Thymus (tissue), 11 donors: ENCODE measurements at regions not wholly inside any gene's neighbourhood (a gene's known extent, or its start where the extent isn't known, plus 50 kb on each side); places are given as distances from the start of the nearest gene placed in this dataset.

Source experiments
- DNase-seq, 9 donors: peaks; one replicate each; pipeline ENCODE4 v3.0.0-alpha.2; 2013; ENCODE audit warnings: low spot score in 9 of 9, low read depth in 6 of 9, missing footprints in 1 of 9
- H3K27ac ChIP-seq, 2 donors: one replicate each; pipeline ENCODE4 v1.5.1; 2013; ENCODE audit warnings: control low read depth in 1 of 2, low read depth in 1 of 2, low read length in 1 of 2, mild to moderate bottlenecking in 1 of 2, moderate library complexity in 1 of 2
- H3K27me3 ChIP-seq, 2 donors: one replicate each; pipeline ENCODE4 v1.5.1; 2013; ENCODE audit warnings: low read length in 1 of 2; ENCODE audit not compliant: control insufficient read depth in 2 of 2, insufficient read depth in 1 of 2
- H3K36me3 ChIP-seq, 2 donors: one replicate each; pipeline ENCODE4 v1.5.1; 2013; ENCODE audit warnings: low read length in 1 of 2, mild to moderate bottlenecking in 1 of 2, moderate library complexity in 1 of 2; ENCODE audit not compliant: control insufficient read depth in 2 of 2, insufficient read depth in 2 of 2
- H3K4me1 ChIP-seq, 2 donors: one replicate each; pipeline ENCODE4 v1.5.1; 2013; ENCODE audit warnings: low read length in 2 of 2; ENCODE audit not compliant: control insufficient read depth in 2 of 2, insufficient read depth in 2 of 2
- H3K4me3 ChIP-seq, 2 donors: one replicate each; pipeline ENCODE4 v1.5.1; 2013; ENCODE audit warnings: low read length in 2 of 2, control low read depth in 1 of 2, mild to moderate bottlenecking in 1 of 2
- H3K9me3 ChIP-seq, 2 donors: one replicate each; pipeline ENCODE4 v1.5.1; 2013; ENCODE audit warnings: low read length in 1 of 2, mild to moderate bottlenecking in 1 of 2; ENCODE audit not compliant: control insufficient read depth in 2 of 2, insufficient read depth in 1 of 2
- WGBS: extraction: QIAGEN DNeasy Blood & Tissue Kit; methylation state at CpG from one replicate; pipeline ENCODE4 v1.1.7; 2013; 5-methylcytosine and 5-hydroxymethylcytosine counted together
- donor health status: healthy.

DNA sequence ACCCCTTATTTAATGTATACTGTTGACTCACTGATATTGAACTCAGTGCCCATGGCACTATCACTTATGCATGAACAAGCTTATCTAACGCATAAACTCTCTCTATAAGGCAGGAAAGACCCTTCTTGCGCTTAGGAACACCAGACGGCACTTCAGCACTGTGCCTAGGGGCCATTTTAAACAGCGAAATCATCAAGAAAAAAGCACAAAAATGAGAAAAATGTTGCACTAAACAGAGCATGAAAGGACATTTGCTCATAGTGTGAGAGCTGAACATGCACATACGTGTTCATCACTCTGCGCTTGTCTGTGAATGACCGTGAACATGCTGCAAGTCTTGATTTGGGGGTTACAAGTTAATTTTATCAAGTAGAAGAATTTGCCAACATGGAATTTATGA lies 109.6 kb downstream of the WDR11 start:
- H3K4me1 ChIP-seq: peaks cover 0 to 9% of the 10 kb centered on the region in 2 donors
- no peak overlapping the region for H3K4me3 ChIP-seq
- no peak for DNase-seq
- H3K36me3 ChIP-seq: no peaks in the 10 kb centered on the region
- peaks cover 0 to 2% of the 10 kb centered on the region in 2 donors for H3K27me3 ChIP-seq
- no peak overlapping the region for H3K27ac ChIP-seq
- no peaks in the 10 kb centered on the region for H3K9me3 ChIP-seq
- WGBS: 96% methylated on average over 7 of the region's 7 CpGs

DNA sequence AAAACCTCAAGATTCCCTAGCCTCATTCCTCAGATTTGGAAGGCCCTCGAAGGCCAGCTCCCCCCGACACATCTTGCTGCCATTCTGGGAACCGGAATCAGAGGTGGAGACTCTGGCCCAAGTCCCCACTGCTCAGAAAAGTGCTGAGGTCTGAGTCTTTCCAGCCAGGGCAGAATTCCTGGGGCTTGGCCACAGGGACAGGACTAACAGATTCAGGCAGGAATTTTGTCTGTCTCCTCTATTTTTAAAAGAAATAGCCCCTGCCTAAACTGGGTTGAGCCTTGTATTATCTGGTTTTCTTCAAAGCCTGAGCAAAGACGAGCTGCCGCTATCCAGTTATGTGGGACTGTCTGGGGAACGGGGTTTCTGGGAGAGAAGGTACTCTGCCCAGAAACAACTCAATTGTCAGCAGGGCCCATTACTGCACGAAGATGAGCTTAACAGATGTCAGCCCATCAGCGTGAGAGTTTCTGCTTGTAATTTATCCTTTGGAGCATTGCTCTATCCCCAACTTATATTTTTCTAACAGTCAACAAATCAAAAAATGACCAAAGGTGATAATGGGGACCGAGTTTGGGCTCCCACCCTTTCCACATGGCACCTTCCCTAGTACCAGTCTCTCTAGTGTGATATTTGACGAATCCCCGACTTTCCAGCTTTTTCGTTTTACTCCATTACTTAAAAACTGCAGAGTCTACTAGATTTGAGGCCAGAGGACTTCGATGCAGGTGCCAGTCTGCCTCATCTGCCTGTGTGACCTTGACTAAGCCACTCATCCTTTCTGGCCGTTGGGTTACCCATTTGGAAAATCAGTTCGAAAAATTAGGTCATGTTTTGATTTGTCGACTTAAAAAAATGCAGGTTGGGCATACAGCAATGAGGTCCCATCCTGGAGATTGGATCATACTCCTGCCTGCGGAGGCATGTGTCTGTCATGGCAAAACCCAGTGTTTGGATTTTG lies 110.9 kb downstream of the WDR11 start:
- H3K4me3 ChIP-seq: no peak overlapping the region
- no peaks in the 10 kb centered on the region for H3K36me3 ChIP-seq
- no peaks in the 10 kb centered on the region for H3K9me3 ChIP-seq
- peak overlapping the region in 1 of 2 donors; percentile 31 for H3K27ac ChIP-seq
- peaks cover 0 to 2% of the 10 kb centered on the region in 2 donors for H3K27me3 ChIP-seq
- H3K4me1 ChIP-seq: peaks cover 0 to 15% of the 10 kb centered on the region in 2 donors
- 86% methylated on average over 17 of the region's 17 CpGs for WGBS
- no peak for DNase-seq

DNA sequence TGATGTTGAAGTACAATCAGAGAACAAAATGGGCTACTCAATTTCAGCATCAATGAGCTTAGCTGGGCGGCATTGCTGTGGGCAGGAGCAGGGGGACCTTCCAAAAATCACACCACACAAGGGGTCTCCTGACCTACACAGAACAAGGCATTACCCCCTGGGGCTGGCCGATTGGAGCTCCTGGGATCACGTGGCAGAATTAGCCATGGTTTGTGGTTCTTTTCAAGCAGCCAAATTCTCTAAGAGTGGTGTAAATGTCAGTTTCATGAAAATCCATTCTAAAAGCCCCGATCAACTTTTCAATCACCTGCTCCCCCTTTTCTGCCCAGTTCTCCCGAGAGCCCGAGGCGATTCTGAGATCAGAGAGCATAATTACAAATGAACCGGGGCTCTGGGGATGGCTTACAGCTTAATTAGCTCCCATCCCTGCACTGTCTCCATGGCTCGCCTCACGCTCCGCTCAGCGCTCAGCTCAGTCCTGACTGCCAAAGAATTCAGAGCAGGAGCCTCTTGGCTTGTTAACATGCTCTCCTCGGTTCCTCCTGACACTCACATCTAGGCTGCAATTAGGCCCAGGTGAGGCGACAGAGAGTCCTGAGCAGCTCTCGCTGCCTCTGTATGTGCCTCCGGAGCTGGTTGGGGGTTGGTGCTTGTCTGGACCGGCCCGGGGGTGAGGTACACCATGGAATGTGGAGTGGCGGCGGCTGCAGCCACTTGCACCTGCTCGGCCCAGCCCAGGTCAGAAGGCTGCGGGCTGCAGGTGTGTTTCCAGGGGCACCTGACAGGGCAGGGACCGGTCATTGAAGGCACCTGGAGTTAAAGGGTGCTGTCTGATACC lies 111.8 kb downstream of the WDR11 start:
- H3K27ac ChIP-seq: peak overlapping the region; percentile 15 to 56
- peaks cover 0 to 15% of the 10 kb centered on the region in 2 donors for H3K4me1 ChIP-seq
- H3K36me3 ChIP-seq: no peaks in the 10 kb centered on the region
- H3K9me3 ChIP-seq: no peaks in the 10 kb centered on the region
- DNase-seq: no peak
- no peak overlapping the region for H3K4me3 ChIP-seq
- peaks cover 0 to 2% of the 10 kb centered on the region in 2 donors for H3K27me3 ChIP-seq
- WGBS: 52% methylated on average over 23 of the region's 23 CpGs

DNA sequence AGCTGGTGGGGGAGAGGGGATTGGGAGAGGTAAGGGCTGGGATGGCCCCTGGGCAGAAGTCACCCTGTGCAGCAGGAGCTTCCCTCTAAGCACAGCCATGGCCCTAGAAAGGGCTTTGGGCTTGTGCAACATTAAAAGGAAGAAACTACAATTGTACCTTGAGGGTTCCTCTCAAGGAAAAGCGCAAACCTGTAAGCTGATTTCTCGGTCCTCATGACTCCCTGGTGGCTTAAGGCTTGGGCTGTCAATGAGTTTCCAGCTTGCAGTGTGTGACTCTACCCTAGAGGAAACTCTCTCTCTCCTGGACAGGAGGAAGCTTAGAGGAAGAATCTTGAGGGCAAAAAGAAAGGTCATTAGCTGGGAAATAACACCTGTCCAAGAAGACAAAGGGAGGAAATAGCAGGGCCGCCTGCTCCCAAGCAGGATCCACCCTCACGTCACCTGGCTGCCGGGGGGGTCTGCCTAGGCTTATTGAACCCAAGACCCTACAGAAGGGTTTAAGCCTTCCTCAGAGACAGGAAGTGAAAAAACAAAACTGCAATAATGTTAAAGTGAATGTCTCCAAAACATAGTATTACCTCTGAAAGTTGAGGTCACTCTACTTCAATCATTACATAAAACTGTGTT lies 112.5 kb downstream of the WDR11 start:
- Histone ChIP-seq H3K9me3 (no peaks in the 10 kb centered on the region), H3K36me3 (no peaks in the 10 kb centered on the region), H3K27ac (no peak overlapping the region), H3K27me3 (peaks cover 0 to 2% of the 10 kb centered on the region in 2 donors), H3K4me1 (peaks cover 0 to 15% of the 10 kb centered on the region in 2 donors), H3K4me3 (no peak overlapping the region)
- no peak for DNase-seq
- WGBS: 84% methylated on average over 5 of the region's 5 CpGs

DNA sequence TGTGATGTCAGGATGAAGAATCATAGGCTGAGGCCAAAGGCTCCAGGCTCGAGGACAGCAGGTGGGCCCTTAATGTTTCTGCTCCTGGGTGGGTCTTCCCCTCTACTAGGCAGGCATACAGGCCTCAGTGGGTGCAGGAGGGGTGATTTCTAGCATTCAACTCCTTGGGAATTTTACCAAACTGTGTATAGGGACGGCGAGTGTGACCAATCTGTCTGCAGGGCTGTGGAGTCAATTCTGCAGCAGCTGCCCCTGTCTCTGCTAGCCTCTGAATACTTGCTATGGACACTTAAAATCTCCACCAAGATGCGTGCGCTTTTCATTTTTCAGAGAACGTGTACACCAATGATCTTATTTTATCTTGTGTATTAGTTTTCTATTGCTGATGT lies 115.5 kb downstream of the WDR11 start:
- Histone ChIP-seq H3K27me3 (peaks cover 0 to 2% of the 10 kb centered on the region in 2 donors), H3K27ac (peak overlapping the region; percentile 8 to 41), H3K4me1 (peaks cover 0 to 19% of the 10 kb centered on the region in 2 donors), H3K36me3 (no peaks in the 10 kb centered on the region), H3K4me3 (no peak overlapping the region), H3K9me3 (no peaks in the 10 kb centered on the region)
- DNase-seq: no peak
- 85% methylated on average over 6 of the region's 6 CpGs for WGBS

DNA sequence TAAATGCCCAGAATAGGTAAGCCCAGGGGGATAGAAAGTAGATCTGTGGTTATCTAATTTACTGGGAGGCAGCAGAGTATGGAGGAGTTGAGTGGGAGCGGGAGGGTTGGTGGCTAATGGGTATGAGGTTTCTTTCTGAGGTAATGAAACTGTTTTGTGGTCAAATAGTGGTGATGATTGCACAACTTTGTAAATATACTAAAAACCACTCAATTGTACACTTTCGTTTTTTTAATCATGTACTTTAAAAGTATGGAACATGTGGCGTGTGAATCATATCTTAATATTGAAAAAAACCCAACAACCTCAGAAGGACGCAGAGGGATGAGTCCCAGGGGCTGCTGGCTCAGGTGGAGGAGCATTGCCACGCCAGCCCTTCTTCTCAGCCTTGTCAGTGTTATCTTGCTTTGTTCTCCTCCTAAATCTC lies 118.1 kb downstream of the WDR11 start:
- no peaks in the 10 kb centered on the region for H3K27me3 ChIP-seq
- no peak for DNase-seq
- no peaks in the 10 kb centered on the region for H3K36me3 ChIP-seq
- no peak overlapping the region for H3K27ac ChIP-seq
- H3K4me1 ChIP-seq: peaks cover 0 to 15% of the 10 kb centered on the region in 2 donors
- WGBS: 65% methylated on average over 5 of the region's 5 CpGs
- H3K9me3 ChIP-seq: no peaks in the 10 kb centered on the region
- no peak overlapping the region for H3K4me3 ChIP-seq

DNA sequence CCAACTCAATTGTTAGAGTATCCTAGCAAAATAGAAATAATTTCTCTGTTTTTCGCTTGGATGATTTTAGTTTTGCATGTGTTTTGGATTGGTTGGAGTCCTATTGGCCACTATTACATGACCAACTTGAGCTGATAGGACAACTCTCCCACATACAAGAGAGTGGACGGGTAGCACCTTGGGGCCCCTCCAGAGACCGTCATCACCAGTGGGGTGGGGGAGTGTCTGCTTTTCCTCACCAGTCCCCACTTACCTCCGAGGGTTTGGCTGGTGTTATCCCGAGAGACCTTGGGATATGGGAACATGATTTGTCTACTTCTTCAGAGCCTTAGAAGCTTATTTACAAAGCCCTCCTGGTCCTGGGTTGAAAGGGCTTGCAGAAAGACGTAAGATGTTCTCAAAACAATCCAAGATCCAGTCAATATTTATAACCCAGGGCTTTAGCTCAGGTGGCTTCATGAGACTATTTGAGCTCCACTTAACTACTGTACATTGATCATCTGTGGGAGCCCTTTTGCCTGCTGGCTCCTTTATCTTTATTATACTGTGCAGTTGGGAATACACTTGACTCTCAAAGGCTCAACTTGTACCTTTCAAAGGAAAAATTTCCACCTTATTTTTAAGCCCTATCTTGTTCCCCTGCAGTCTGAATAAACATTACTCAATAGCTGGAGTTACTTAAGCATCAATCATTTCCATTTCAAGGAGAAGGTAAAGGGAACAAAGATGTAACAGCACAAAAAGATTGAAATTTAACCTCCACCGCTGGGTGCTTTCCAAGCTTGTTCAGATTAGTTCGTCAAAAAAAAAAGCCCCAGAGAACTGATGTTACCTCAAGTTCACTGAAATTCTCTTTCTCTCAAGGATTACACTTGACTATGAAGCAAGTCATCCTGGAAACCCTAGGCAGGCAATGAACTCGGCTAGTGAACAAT lies 119.7 kb downstream of the WDR11 start:
- no peaks in the 10 kb centered on the region for H3K9me3 ChIP-seq
- peak overlapping the region in 1 of 2 donors; percentile 57 for H3K27ac ChIP-seq
- H3K4me1 ChIP-seq: peaks cover 0 to 12% of the 10 kb centered on the region in 2 donors
- no peaks in the 10 kb centered on the region for H3K27me3 ChIP-seq
- 89% methylated on average over 9 of the region's 9 CpGs for WGBS
- no peak overlapping the region for H3K4me3 ChIP-seq
- no peaks in the 10 kb centered on the region for H3K36me3 ChIP-seq
- peak in 1 of 9 donors; percentile 34 for DNase-seq

DNA sequence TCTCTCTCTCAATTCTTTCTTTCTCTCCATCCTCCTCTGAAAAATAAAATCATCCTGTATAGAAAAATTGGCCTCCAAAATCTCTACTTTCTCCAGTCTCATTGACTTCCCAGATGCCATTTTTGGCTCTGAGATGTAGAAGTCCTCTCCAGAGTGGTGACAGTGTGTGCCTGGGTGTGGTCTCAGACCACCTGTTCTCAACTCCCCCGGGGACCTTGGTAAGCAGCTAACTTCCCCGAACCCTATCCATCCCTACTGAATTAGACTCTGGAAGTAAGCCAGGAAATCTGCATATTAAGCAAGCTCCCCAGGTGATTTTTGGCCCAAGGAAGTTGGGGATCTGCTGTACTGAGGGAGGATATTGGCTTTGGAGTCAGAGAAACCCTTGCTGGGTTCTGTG lies 120.5 kb downstream of the WDR11 start:
- Histone ChIP-seq H3K36me3 (no peaks in the 10 kb centered on the region), H3K9me3 (no peaks in the 10 kb centered on the region), H3K27ac (peak overlapping the region in 1 of 2 donors; percentile 57), H3K27me3 (no peaks in the 10 kb centered on the region), H3K4me3 (no peak overlapping the region), H3K4me1 (peaks cover 0 to 7% of the 10 kb centered on the region in 2 donors)
- DNase-seq: no peak
- WGBS: 79% methylated on average over 2 of the region's 2 CpGs
